OCI-LY7 (cell line): ENCODE measurements at regions not wholly inside any gene's neighbourhood (a gene's known extent, or its start where the extent isn't known, plus 50 kb on each side); places are given as distances from the start of the nearest gene placed in this dataset.

Experiments
- CTCF ChIP-seq: fragments of 200-600 bp; sonication (generic); conservative IDR thresholded peaks from 2 replicates; pipeline ENCODE4 v1.5.1; 2014; ENCODE audit warnings: mild to moderate bottlenecking, antibody characterized with exemption, low read length, moderate library complexity, mixed read lengths
- EZH2phosphoT487 ChIP-seq: fragments of 200-600 bp; sonication (generic); IDR thresholded peaks from 2 replicates; pipeline ENCODE4 v1.6.1; 2018; ENCODE audit warnings: low read depth, borderline replicate concordance, mild to moderate bottlenecking, mixed run types, antibody characterized with exemption, low read length, moderate library complexity, mixed read lengths

- no peak for TF ChIP-seq EZH2phosphoT487
- TF ChIP-seq CTCF = no peak
Measured at GRCh38 chr4:179762840-179763239, 2320.6 kb upstream of the AGA start.
